OCI-LY1 (cell line): ENCODE measurements at regions not wholly inside any gene's neighbourhood (a gene's known extent, or its start where the extent isn't known, plus 50 kb on each side); places are given as distances from the start of the nearest gene placed in this dataset.

Experiments
- H2AFZ ChIP-seq: fragments of 200-600 bp; sonication (generic), shearing (Covaris generic); 2 replicates; pipeline ENCODE4 v1.6.0; 2014; ENCODE audit warnings: antibody characterized with exemption, mild to moderate bottlenecking, low read length
- H3F3A ChIP-seq: fragments of 200-600 bp; sonication (generic), shearing (Covaris generic); 2 replicates; pipeline ENCODE4 v1.6.0; 2014; ENCODE audit warnings: mild to moderate bottlenecking, antibody characterized with exemption, low read length, moderate library complexity; ENCODE audit not compliant: insufficient read depth
- H3K27ac ChIP-seq: fragments of 200-600 bp; sonication (generic); 2 replicates; pipeline ENCODE4 v1.5.1; 2014; ENCODE audit warnings: low read length, mixed run types, mild to moderate bottlenecking, low read depth; ENCODE audit not compliant: poor library complexity, severe bottlenecking
- H3K27me3 ChIP-seq: fragments of 200-600 bp; sonication (generic); 2 replicates; pipeline ENCODE4 v1.6.0; 2014; ENCODE audit warnings: antibody characterized with exemption, mild to moderate bottlenecking, low read length, moderate library complexity; ENCODE audit not compliant: insufficient read depth
- H3K36me3 ChIP-seq: fragments of 200-600 bp; sonication (generic); 2 replicates; pipeline ENCODE4 v1.6.1; 2014; ENCODE audit warnings: mild to moderate bottlenecking, antibody characterized with exemption, low read length, moderate library complexity, mixed read lengths; ENCODE audit not compliant: insufficient read depth
- H3K4me1 ChIP-seq: fragments of 200-600 bp; sonication (generic); 2 replicates; pipeline ENCODE4 v1.5.1; 2014; ENCODE audit warnings: mild to moderate bottlenecking, low read length, moderate library complexity; ENCODE audit not compliant: insufficient read depth, severe bottlenecking
- H3K4me2 ChIP-seq: fragments of 200-600 bp; sonication (generic), shearing (Covaris generic); 2 replicates; pipeline ENCODE4 v1.6.1; 2014; ENCODE audit warnings: low read length
- H3K4me3 ChIP-seq: fragments of 200-600 bp; sonication (generic); 2 replicates; pipeline ENCODE4 v1.5.1; 2014; ENCODE audit warnings: low read length, low read depth, mild to moderate bottlenecking, mixed read lengths; ENCODE audit not compliant: poor library complexity, severe bottlenecking
- H3K79me2 ChIP-seq: fragments of 200-600 bp; shearing (Covaris generic); 2 replicates; pipeline ENCODE4 v1.6.1; 2016; ENCODE audit warnings: mixed run types, low read length, mixed read lengths; ENCODE audit not compliant: insufficient read depth
- H3K9ac ChIP-seq: fragments of 200-600 bp; sonication (generic), shearing (Covaris generic); 2 replicates; pipeline ENCODE4 v1.6.1; 2014; ENCODE audit warnings: mild to moderate bottlenecking, low read length, mixed read lengths
- H3K9me2 ChIP-seq: fragments of 200-600 bp; sonication (generic), shearing (Covaris generic); 2 replicates; pipeline ENCODE4 v1.6.1; 2014; ENCODE audit warnings: low read depth, mild to moderate bottlenecking, low read length, mixed read lengths
- H3K9me3 ChIP-seq: fragments of 200-600 bp; shearing (Covaris generic); 2 replicates; pipeline ENCODE4 v1.6.1; 2014; ENCODE audit warnings: low read length, mixed read lengths
- H4K20me1 ChIP-seq: fragments of 200-600 bp; sonication (generic), shearing (Covaris generic); 2 replicates; pipeline ENCODE4 v1.6.0; 2016; ENCODE audit warnings: mild to moderate bottlenecking, low read length; ENCODE audit not compliant: insufficient read depth
- EZH2 ChIP-seq: fragments of 200-600 bp; sonication (generic), shearing (Covaris generic); IDR thresholded peaks from 2 replicates; pipeline ENCODE4 v1.8.0; 2017; ENCODE audit warnings: borderline replicate concordance, mixed run types, mild to moderate bottlenecking, antibody characterized with exemption, low read length, moderate library complexity, mixed read lengths
- TF ChIP-seq, protein P1 (sequence below): fragments of 200-600 bp; sonication (generic), shearing (Covaris generic); IDR thresholded peaks from 2 replicates; pipeline ENCODE4 v1.5.1; 2017; ENCODE audit warnings: mild to moderate bottlenecking, antibody characterized with exemption, low read length, moderate library complexity, mixed read lengths

DNA sequence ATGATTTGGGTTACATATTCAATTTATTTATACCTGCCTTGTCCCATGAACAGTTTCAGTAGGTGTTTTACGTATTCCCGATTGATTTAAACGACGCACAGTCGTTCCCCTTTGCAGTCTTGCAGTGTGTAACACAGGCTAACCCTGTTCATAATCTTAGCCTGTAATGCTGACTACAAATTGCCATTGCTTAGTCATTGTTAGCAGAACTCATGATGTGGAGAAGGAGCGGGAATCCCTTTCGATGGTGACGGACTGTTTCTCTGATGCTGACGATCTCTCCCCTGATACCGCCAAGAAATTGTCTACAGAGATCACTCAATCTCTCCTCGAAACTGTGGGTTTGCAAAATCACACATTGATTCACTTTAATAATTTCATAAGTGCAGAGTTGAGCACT, 93.2 kb downstream of the MRPL36 start:
- Histone ChIP-seq H3K4me1 (no peaks in the 10 kb centered on the region), H3K4me2 (no peak overlapping the region), H3F3A (no peaks in the 10 kb centered on the region), H3K4me3 (no peak overlapping the region), H3K9me3 (no peaks in the 10 kb centered on the region), H4K20me1 (no peaks in the 10 kb centered on the region), H3K27me3 (peaks cover 4% of the 10 kb centered on the region; the same call in 1 of the 2 replicates), H3K9ac (no peak overlapping the region), H3K79me2 (no peaks in the 10 kb centered on the region), H3K36me3 (no peaks in the 10 kb centered on the region), H3K9me2 (no peaks in the 10 kb centered on the region), H3K27ac (no peak overlapping the region), H2AFZ (no peak overlapping the region)
- TF ChIP-seq, protein P1, sequence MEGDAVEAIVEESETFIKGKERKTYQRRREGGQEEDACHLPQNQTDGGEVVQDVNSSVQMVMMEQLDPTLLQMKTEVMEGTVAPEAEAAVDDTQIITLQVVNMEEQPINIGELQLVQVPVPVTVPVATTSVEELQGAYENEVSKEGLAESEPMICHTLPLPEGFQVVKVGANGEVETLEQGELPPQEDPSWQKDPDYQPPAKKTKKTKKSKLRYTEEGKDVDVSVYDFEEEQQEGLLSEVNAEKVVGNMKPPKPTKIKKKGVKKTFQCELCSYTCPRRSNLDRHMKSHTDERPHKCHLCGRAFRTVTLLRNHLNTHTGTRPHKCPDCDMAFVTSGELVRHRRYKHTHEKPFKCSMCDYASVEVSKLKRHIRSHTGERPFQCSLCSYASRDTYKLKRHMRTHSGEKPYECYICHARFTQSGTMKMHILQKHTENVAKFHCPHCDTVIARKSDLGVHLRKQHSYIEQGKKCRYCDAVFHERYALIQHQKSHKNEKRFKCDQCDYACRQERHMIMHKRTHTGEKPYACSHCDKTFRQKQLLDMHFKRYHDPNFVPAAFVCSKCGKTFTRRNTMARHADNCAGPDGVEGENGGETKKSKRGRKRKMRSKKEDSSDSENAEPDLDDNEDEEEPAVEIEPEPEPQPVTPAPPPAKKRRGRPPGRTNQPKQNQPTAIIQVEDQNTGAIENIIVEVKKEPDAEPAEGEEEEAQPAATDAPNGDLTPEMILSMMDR, result no peak
- no peak for TF ChIP-seq EZH2

DNA sequence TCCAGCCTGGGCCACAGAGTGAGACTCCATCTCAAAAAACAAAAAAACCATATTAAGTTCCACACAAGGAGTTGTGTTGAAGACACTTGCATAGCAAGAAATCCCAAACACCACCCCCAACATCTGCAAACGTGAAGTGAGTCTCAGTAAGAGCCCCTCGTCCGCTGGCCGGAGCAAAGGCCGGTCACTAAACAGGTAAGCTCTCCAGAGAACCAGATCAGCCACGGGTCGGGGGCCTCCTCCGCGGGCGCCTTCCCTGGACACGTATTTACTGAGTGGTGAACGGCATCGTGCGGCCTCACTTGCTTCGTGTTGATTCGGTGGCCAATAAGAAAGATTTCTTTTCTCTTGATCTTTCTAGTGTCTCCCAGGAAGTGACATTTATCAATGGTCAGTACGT, 93.6 kb downstream of the MRPL36 start:
- Histone ChIP-seq H2AFZ (no peak overlapping the region), H3K27ac (no peak overlapping the region), H3K4me1 (no peaks in the 10 kb centered on the region), H3K9ac (no peak overlapping the region), H3K9me2 (no peaks in the 10 kb centered on the region), H3K27me3 (peaks cover 4% of the 10 kb centered on the region; the same call in 1 of the 2 replicates), H3K4me2 (no peak overlapping the region), H3K79me2 (no peaks in the 10 kb centered on the region), H3K36me3 (no peaks in the 10 kb centered on the region), H4K20me1 (no peaks in the 10 kb centered on the region), H3K4me3 (no peak overlapping the region), H3K9me3 (no peaks in the 10 kb centered on the region), H3F3A (no peaks in the 10 kb centered on the region)
- TF ChIP-seq, protein P1, result no peak
- no peak for TF ChIP-seq EZH2

GRCh38 chr5:1704676-1705075, 95.0 kb downstream of the MRPL36 start:
- TF ChIP-seq, protein P1, result no peak
- no peak for TF ChIP-seq EZH2
- H3K27ac ChIP-seq, result no peak overlapping the region
- peaks cover 4% of the 10 kb centered on the region; the same call in 1 of the 2 replicates for H3K27me3 ChIP-seq

More at GRCh38 chr5:1704676-1705075, 95.0 kb downstream of the MRPL36 start:
- Histone ChIP-seq H3K9me3 (no peaks in the 10 kb centered on the region), H4K20me1 (no peaks in the 10 kb centered on the region), H2AFZ (no peak overlapping the region), H3K9me2 (no peaks in the 10 kb centered on the region), H3K4me2 (no peak overlapping the region), H3K4me1 (no peaks in the 10 kb centered on the region), H3K79me2 (no peaks in the 10 kb centered on the region), H3K4me3 (no peak overlapping the region), H3F3A (no peaks in the 10 kb centered on the region), H3K9ac (no peak overlapping the region), H3K36me3 (no peaks in the 10 kb centered on the region)
